ENCODE measurements at regions not wholly inside any gene's neighbourhood (a gene's known extent, or its start where the extent isn't known, plus 50 kb on each side); places are given as distances from the start of the nearest gene placed in this dataset.
A peak's percentile ranks its signal among the peaks of the same experiment; 100 is the strongest.

DNA sequence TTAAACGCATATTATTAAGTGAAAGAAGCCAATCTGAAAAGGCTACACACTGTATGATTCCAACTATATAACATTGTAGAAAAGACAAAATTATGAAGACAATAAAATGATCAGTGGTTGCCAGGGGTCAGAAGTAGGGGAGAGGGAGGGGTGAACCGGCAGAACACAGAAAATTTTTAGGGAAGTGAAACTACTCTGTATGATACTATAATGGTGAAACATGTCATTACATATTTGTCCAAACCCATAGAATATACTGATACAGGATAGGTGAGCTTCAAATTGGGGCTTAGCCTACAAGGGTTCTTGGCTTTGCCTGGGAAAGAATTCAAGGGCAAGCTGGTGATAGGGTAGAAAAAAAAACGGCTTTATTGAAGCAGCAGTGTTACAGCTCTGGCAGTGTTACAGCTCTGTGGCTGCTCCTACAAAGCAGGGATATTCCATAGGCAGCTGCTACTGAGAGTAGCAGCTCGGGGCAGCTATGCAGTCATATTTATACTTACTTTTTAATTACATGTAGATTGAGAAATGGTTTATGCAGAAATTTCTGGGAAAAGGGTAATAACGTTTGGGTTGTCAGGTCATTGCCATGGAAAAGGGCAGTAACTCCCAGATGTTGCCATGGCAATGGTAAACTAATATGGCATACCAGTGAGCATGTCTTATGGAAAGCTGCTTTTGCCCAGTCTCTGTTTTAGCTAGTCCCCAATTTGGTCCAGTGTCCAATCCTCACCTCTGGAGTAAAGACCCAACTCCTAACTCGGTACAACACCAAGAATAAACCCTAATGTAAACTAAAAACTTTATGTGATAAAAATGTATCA lies 125.1 kb upstream of the SLC25A36 start:
- peak; percentile 10 for DNase-seq (ENCODE audit: low spot score)
- in situ Hi-C loops (cut with MboI; ENCODE audit: low pct_unique_long_range_greater_than_20kb, low sequenced_read_pairs, unreplicated experiment): no loop called here
- TF ChIP-seq, protein P1, sequence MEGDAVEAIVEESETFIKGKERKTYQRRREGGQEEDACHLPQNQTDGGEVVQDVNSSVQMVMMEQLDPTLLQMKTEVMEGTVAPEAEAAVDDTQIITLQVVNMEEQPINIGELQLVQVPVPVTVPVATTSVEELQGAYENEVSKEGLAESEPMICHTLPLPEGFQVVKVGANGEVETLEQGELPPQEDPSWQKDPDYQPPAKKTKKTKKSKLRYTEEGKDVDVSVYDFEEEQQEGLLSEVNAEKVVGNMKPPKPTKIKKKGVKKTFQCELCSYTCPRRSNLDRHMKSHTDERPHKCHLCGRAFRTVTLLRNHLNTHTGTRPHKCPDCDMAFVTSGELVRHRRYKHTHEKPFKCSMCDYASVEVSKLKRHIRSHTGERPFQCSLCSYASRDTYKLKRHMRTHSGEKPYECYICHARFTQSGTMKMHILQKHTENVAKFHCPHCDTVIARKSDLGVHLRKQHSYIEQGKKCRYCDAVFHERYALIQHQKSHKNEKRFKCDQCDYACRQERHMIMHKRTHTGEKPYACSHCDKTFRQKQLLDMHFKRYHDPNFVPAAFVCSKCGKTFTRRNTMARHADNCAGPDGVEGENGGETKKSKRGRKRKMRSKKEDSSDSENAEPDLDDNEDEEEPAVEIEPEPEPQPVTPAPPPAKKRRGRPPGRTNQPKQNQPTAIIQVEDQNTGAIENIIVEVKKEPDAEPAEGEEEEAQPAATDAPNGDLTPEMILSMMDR (IDR thresholded peaks at IDR 0.05; ENCODE audit: extremely low read depth, insufficient read depth, missing control alignments): no peak

DNA sequence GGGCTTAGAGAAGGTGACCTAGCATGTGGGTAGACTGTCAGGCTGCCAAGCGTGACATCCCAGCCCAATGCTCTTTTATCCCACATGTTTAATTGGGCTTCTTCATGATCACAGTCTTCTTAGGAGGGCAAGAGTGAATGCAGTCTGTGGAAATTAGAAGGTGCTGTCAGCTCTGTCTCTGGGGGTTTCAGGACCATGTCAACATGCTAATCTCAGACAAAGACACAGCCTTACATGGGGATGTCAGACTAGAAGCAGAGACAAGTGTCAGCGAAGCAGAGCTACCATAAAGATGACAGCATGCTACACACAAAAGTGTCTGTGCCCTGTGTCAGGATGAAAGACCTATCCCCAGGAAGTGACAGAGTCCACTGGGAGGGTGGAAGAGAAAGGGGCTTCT lies 120.1 kb upstream of the SLC25A36 start:
- no peak for DNase-seq (ENCODE audit: low spot score)
- in situ Hi-C loops (cut with MboI; ENCODE audit: low pct_unique_long_range_greater_than_20kb, low sequenced_read_pairs, unreplicated experiment): no loop called here
- TF ChIP-seq, protein P1 (IDR thresholded peaks at IDR 0.05; ENCODE audit: extremely low read depth, insufficient read depth, missing control alignments): no peak

DNA sequence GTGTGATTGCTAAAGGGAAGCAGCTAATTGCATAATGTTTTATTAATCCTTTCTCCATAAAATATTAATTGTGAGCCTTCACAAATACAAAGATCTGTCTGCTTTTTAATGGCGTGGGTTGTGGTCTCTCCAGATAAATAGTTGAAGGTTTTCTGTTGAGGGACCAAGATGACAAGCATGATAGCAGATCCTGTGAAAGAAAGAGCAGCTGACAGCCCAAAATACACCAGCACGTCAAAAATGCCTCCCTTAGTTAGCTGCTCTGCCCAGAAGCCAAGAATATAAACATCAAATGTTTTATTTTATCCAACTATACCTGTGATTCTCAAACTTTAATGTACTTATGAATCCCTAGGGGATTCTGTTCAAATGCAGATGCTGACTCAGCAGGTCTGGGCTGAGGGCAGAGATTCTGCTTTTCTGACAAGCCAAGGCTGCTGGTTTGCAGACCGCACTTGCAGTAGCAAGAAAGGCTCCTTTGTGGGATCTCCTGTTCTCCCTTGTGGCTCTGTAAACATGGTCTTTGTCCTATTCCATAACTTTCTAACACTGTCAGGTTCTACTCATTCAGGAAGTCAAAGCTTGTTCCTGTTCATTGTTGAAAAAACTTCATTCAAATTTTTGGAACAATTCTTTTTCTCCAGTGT lies 119.1 kb upstream of the SLC25A36 start:
- no peak for DNase-seq (ENCODE audit: low spot score)
- TF ChIP-seq, protein P1 (IDR thresholded peaks at IDR 0.05; ENCODE audit: extremely low read depth, insufficient read depth, missing control alignments): no peak
- in situ Hi-C loops (cut with MboI; ENCODE audit: low pct_unique_long_range_greater_than_20kb, low sequenced_read_pairs, unreplicated experiment): no loop called here

DNA sequence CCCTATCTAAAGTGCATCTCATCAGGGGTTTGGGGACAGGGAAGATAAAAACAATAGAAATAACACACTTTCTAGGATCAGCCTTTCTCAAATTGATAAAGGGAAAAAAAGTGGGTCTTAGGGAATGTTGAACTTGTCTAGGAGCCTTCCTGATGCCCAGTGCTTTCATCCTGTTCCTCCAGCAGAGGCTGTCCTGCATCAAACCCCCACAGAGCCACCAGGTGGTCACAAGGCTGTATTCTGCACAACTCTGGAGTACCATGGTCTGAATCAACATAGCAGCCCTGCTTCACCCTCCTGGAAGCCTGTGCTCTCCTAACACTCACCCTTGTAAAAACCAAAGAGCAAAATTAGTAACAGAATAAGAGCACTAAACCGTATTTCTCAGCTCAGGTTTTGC lies 118.5 kb upstream of the SLC25A36 start:
- TF ChIP-seq, protein P1 (IDR thresholded peaks at IDR 0.05; ENCODE audit: extremely low read depth, insufficient read depth, missing control alignments): no peak
- no peak for DNase-seq (ENCODE audit: low spot score)
- in situ Hi-C loops (cut with MboI; ENCODE audit: low pct_unique_long_range_greater_than_20kb, low sequenced_read_pairs, unreplicated experiment): no loop called here

DNA sequence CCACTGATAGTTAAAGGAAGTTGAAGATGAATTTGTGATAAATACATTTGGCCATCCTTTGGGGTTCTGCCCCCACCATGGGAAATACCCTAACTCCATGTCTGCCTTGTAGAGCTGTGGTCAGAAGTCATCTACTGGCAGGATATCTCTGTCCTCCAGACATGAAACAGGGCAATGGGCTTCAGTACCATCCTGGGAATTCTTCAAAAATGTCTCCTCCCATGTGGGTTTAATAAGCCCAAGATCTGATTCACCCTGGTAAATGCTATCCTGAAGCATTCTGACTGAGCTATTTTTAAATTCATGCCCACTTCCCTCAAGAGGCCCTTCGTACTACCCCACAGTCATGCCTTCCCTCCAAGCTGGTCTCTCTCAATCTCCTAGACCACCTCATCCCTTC lies 113.7 kb upstream of the SLC25A36 start:
- in situ Hi-C loops (cut with MboI; ENCODE audit: low pct_unique_long_range_greater_than_20kb, low sequenced_read_pairs, unreplicated experiment): no loop called here
- TF ChIP-seq, protein P1 (IDR thresholded peaks at IDR 0.05; ENCODE audit: extremely low read depth, insufficient read depth, missing control alignments): no peak
- DNase-seq (ENCODE audit: low spot score): no peak

DNA sequence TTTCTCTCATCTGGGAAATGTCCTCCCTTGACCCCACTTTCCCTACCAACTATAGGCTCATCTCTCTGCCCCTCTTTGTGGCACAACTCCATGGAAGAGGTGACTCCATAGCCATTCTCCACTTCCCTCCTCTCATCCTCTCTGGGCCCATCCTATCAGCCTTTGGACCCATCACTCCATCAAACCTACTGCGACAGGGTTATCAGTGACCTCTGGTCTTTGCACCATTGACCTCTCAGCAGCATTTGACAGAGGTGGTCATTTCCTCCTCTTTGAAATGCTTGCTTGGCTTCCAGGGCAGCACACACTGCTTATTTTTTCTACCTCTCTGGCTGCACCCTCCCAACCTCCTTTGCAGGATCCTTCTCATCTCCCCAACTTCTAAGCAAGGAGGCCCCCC lies 113.1 kb upstream of the SLC25A36 start:
- in situ Hi-C loops (cut with MboI; ENCODE audit: low pct_unique_long_range_greater_than_20kb, low sequenced_read_pairs, unreplicated experiment): no loop called here
- no peak for DNase-seq (ENCODE audit: low spot score)
- TF ChIP-seq, protein P1 (IDR thresholded peaks at IDR 0.05; ENCODE audit: extremely low read depth, insufficient read depth, missing control alignments): no peak
